ENCODE measurements at regions not wholly inside any gene's neighbourhood (a gene's known extent, or its start where the extent isn't known, plus 50 kb on each side); places are given as distances from the start of the nearest gene placed in this dataset.

GRCh38 chr9:33676746-33677505 is 118.4 kb upstream of the PRSS3 start:
- Histone ChIP-seq H4K20me1 (ENCODE audit: insufficient read depth, low read length) (no peaks in the 10 kb centered on the region), H3K4me1 (ENCODE audit: low read length) (no peaks in the 10 kb centered on the region), H3F3A (ENCODE audit: insufficient read depth, low read length) (peaks cover 4% of the 10 kb centered on the region; the same call in 1 of the 2 replicates), H3K4me3 (ENCODE audit: low read length) (peak overlapping the region; percentile 61), H3K9me2 (replicated peaks; ENCODE audit: insufficient read depth, low read length) (no peaks in the 10 kb centered on the region), H3K79me2 (ENCODE audit: low read length) (no peaks in the 10 kb centered on the region), H3K36me3 (replicated peaks; ENCODE audit: insufficient read depth, low read length) (no peaks in the 10 kb centered on the region), H3K9ac (ENCODE audit: low read length) (peak overlapping the region; percentile 41; the same call in 1 of the 2 replicates), H3K9me3 (replicated peaks; ENCODE audit: insufficient read depth, low read length) (no peaks in the 10 kb centered on the region), H3K4me2 (ENCODE audit: low read depth, low read length) (peak overlapping the region; percentile 76), H3K27me3 (replicated peaks; ENCODE audit: insufficient read depth, low read length) (no peaks in the 10 kb centered on the region), H2AFZ (ENCODE audit: low read length) (peak overlapping the region; percentile 69), H3K27ac (ENCODE audit: low read length) (peak overlapping the region; percentile 18; the same call in 1 of the 2 replicates)
- peak; percentile 34 for DNase-seq
- TF ChIP-seq, protein P1, sequence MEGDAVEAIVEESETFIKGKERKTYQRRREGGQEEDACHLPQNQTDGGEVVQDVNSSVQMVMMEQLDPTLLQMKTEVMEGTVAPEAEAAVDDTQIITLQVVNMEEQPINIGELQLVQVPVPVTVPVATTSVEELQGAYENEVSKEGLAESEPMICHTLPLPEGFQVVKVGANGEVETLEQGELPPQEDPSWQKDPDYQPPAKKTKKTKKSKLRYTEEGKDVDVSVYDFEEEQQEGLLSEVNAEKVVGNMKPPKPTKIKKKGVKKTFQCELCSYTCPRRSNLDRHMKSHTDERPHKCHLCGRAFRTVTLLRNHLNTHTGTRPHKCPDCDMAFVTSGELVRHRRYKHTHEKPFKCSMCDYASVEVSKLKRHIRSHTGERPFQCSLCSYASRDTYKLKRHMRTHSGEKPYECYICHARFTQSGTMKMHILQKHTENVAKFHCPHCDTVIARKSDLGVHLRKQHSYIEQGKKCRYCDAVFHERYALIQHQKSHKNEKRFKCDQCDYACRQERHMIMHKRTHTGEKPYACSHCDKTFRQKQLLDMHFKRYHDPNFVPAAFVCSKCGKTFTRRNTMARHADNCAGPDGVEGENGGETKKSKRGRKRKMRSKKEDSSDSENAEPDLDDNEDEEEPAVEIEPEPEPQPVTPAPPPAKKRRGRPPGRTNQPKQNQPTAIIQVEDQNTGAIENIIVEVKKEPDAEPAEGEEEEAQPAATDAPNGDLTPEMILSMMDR (IDR thresholded peaks at IDR 0.05; ENCODE audit: low read length), result no peak
- no peak for TF ChIP-seq EZH2phosphoT487 (IDR thresholded peaks at IDR 0.05; ENCODE audit: low read length)
- no peak for TF ChIP-seq EZH2 (optimal IDR thresholded peaks at IDR 0.05; ENCODE audit: low read depth, low read length)

GRCh38 chr9:33677506-33677809 is 117.9 kb upstream of the PRSS3 start:
- H3K27me3 ChIP-seq (replicated peaks; ENCODE audit: insufficient read depth, low read length), result no peaks in the 10 kb centered on the region
- peak overlapping the region; percentile 76 for H3K4me2 ChIP-seq (ENCODE audit: low read depth, low read length)
- peaks cover 4% of the 10 kb centered on the region; the same call in 1 of the 2 replicates for H3F3A ChIP-seq (ENCODE audit: insufficient read depth, low read length)
- H3K9me2 ChIP-seq (replicated peaks; ENCODE audit: insufficient read depth, low read length), result no peaks in the 10 kb centered on the region
- no peaks in the 10 kb centered on the region for H4K20me1 ChIP-seq (ENCODE audit: insufficient read depth, low read length)
- H3K9ac ChIP-seq (ENCODE audit: low read length), result peak overlapping the region; percentile 41; the same call in 1 of the 2 replicates
- TF ChIP-seq EZH2 (optimal IDR thresholded peaks at IDR 0.05; ENCODE audit: low read depth, low read length) (no peak), EZH2phosphoT487 (IDR thresholded peaks at IDR 0.05; ENCODE audit: low read length) (no peak)
- TF ChIP-seq, protein P1 (IDR thresholded peaks at IDR 0.05; ENCODE audit: low read length), result no peak
- H3K9me3 ChIP-seq (replicated peaks; ENCODE audit: insufficient read depth, low read length), result no peaks in the 10 kb centered on the region
- no peak overlapping the region; the same call in 1 of the 2 replicates for H3K27ac ChIP-seq (ENCODE audit: low read length)
- no peaks in the 10 kb centered on the region for H3K79me2 ChIP-seq (ENCODE audit: low read length)
- peak overlapping the region; percentile 69 for H2AFZ ChIP-seq (ENCODE audit: low read length)
- no peak for DNase-seq
- peak overlapping the region; percentile 61 for H3K4me3 ChIP-seq (ENCODE audit: low read length)
- H3K36me3 ChIP-seq (replicated peaks; ENCODE audit: insufficient read depth, low read length), result no peaks in the 10 kb centered on the region
- no peaks in the 10 kb centered on the region for H3K4me1 ChIP-seq (ENCODE audit: low read length)

DNA sequence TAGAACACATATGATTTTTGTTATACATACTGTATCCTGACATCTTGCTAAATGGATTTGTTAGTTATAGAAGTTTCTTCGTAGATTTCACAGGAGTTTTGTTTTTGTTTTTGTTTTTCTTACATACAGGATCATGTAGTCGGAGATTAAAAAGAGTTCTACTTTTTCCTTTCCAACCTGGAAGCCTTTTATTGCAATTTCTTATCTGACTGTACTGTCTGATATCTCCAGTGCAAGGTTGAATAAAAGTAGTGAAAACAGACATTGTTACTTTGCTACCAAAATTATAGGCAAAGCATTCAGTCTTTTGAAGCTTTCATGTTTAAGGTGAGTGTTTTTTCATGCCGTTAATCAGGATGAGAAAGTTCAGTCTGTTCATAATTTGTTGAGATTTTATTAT is 117.4 kb upstream of the PRSS3 start:
- H3K4me1 ChIP-seq (ENCODE audit: low read length), result no peaks in the 10 kb centered on the region
- H3K4me3 ChIP-seq (ENCODE audit: low read length), result no peak overlapping the region
- no peaks in the 10 kb centered on the region for H3K36me3 ChIP-seq (replicated peaks; ENCODE audit: insufficient read depth, low read length)
- no peaks in the 10 kb centered on the region for H4K20me1 ChIP-seq (ENCODE audit: insufficient read depth, low read length)
- H3K9me3 ChIP-seq (replicated peaks; ENCODE audit: insufficient read depth, low read length), result no peaks in the 10 kb centered on the region
- peaks cover 4% of the 10 kb centered on the region; the same call in 1 of the 2 replicates for H3F3A ChIP-seq (ENCODE audit: insufficient read depth, low read length)
- H3K79me2 ChIP-seq (ENCODE audit: low read length), result no peaks in the 10 kb centered on the region
- no peak overlapping the region for H3K27ac ChIP-seq (ENCODE audit: low read length)
- no peak overlapping the region for H2AFZ ChIP-seq (ENCODE audit: low read length)
- no peaks in the 10 kb centered on the region for H3K27me3 ChIP-seq (replicated peaks; ENCODE audit: insufficient read depth, low read length)
- H3K9me2 ChIP-seq (replicated peaks; ENCODE audit: insufficient read depth, low read length), result no peaks in the 10 kb centered on the region
- no peak for DNase-seq
- no peak overlapping the region for H3K9ac ChIP-seq (ENCODE audit: low read length)
- H3K4me2 ChIP-seq (ENCODE audit: low read depth, low read length), result no peak overlapping the region
- TF ChIP-seq, protein P1 (IDR thresholded peaks at IDR 0.05; ENCODE audit: low read length), result no peak
- TF ChIP-seq EZH2phosphoT487 (IDR thresholded peaks at IDR 0.05; ENCODE audit: low read length), result no peak
- TF ChIP-seq EZH2 (optimal IDR thresholded peaks at IDR 0.05; ENCODE audit: low read depth, low read length), result no peak

Measured in MM.1S (cell line).